ENCODE measurements at regions not wholly inside any gene's neighbourhood (a gene's known extent, or its start where the extent isn't known, plus 50 kb on each side); places are given as distances from the start of the nearest gene placed in this dataset.

GRCh38 chr11:130526846-130527245, 78.4 kb downstream of the ADAMTS15 start:
- Histone ChIP-seq H3K27ac (ENCODE audit: low read length) (peak overlapping the region; percentile 59), H3K4me1 (ENCODE audit: control insufficient read depth, insufficient read depth, low read length) (peaks cover 32% of the 10 kb centered on the region), H3K27me3 (ENCODE audit: control insufficient read depth, insufficient read depth, low read length) (no peaks in the 10 kb centered on the region), H3K9me3 (ENCODE audit: control insufficient read depth, low read depth, low read length) (no peaks in the 10 kb centered on the region), H3K4me3 (ENCODE audit: low read length) (no peak overlapping the region), H3K36me3 (ENCODE audit: control insufficient read depth, insufficient read depth, low read length) (no peaks in the 10 kb centered on the region)
- DNase-seq, result no peak
- 100% methylated on average over 1 of the region's 3 CpGs for WGBS (ENCODE audit: insufficient coverage, low lambda C conversion rate)

- peak overlapping the region; percentile 59 for H3K27ac ChIP-seq (ENCODE audit: low read length)
- no peak overlapping the region for H3K4me3 ChIP-seq (ENCODE audit: low read length)
- DNase-seq, result peak; percentile 35 to 63
- H3K4me1 ChIP-seq (ENCODE audit: control insufficient read depth, insufficient read depth, low read length), result peaks cover 24% of the 10 kb centered on the region
- no peaks in the 10 kb centered on the region for H3K27me3 ChIP-seq (ENCODE audit: control insufficient read depth, insufficient read depth, low read length)
- no peaks in the 10 kb centered on the region for H3K36me3 ChIP-seq (ENCODE audit: control insufficient read depth, insufficient read depth, low read length)
- no peaks in the 10 kb centered on the region for H3K9me3 ChIP-seq (ENCODE audit: control insufficient read depth, low read depth, low read length)
- WGBS (ENCODE audit: insufficient coverage, low lambda C conversion rate), result no CpG with 5 or more reads among the region's 5 CpGs
Observed at GRCh38 chr11:130527636-130528297, 79.3 kb downstream of the ADAMTS15 start.

DNA sequence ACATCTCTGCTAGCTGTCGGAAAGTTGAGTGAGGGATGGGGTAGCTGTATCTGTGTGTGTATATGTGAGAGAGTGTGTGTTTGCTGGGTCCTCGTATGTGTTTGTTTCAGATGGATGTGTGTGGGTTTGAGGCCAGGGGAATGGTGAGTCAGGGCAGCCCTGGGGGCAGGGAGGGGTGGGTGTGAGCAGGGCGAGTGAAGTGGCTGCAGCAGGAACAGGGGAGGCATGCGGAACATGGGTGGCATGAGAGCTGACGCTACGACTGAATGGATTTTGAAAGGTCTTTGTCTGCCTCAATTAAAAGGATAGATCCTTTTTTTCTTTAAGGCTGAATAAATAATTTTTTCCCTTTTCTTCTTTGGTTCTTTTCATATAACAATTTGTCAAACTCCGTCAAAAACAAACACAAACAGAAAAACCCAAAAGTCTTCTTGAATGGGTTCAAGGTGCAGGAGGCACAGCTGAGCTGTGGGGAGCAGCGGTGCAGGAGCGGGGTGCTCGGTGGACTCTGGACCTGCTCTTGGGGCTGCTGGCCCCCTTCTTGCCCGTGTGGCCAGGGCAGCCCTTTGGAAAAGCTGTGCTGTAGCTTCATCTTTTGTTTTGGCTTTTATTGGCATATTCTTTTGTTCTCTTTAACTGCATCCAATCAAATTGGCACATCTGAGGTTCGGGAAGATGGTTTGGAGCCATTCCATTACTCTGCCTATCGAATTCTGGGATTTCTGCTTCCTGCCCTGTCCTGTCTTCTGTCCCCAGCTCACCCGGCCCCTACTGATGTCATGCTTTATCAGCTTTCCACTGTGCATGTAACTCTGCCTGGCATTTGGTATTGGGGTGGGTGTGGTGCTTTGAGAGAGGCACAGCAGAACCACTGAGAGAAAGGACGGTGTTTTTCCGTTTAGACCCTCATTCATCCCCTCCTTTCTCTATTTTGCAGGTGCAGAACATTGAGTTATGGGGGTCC, 80.1 kb downstream of the ADAMTS15 start:
- H3K27ac ChIP-seq (ENCODE audit: low read length), result peak overlapping the region; percentile 59
- H3K27me3 ChIP-seq (ENCODE audit: control insufficient read depth, insufficient read depth, low read length), result no peaks in the 10 kb centered on the region
- H3K9me3 ChIP-seq (ENCODE audit: control insufficient read depth, low read depth, low read length), result no peaks in the 10 kb centered on the region
- 60% methylated on average over 2 of the region's 16 CpGs for whole genome bisulfite sequencing (ENCODE audit: insufficient coverage, low lambda C conversion rate)
- H3K36me3 ChIP-seq (ENCODE audit: control insufficient read depth, insufficient read depth, low read length), result no peaks in the 10 kb centered on the region
- H3K4me3 ChIP-seq (ENCODE audit: low read length), result no peak overlapping the region
- peaks cover 19% of the 10 kb centered on the region for H3K4me1 ChIP-seq (ENCODE audit: control insufficient read depth, insufficient read depth, low read length)
- peak; percentile 40 to 74 for DNase-seq

- Histone ChIP-seq H3K4me1 (ENCODE audit: control insufficient read depth, insufficient read depth, low read length) (peaks cover 19% of the 10 kb centered on the region), H3K27ac (ENCODE audit: low read length) (peak overlapping the region; percentile 59), H3K4me3 (ENCODE audit: low read length) (no peak overlapping the region), H3K27me3 (ENCODE audit: control insufficient read depth, insufficient read depth, low read length) (no peaks in the 10 kb centered on the region), H3K9me3 (ENCODE audit: control insufficient read depth, low read depth, low read length) (no peaks in the 10 kb centered on the region), H3K36me3 (ENCODE audit: control insufficient read depth, insufficient read depth, low read length) (no peaks in the 10 kb centered on the region)
- no peak for DNase-seq
- 100% methylated on average over 2 of the region's 5 CpGs for WGBS (ENCODE audit: insufficient coverage, low lambda C conversion rate)
Observed at GRCh38 chr11:130529366-130529765, 80.9 kb downstream of the ADAMTS15 start.

- no peaks in the 10 kb centered on the region for H3K36me3 ChIP-seq (ENCODE audit: control insufficient read depth, insufficient read depth, low read length)
- H3K9me3 ChIP-seq (ENCODE audit: control insufficient read depth, low read depth, low read length), result no peaks in the 10 kb centered on the region
- H3K27ac ChIP-seq (ENCODE audit: low read length), result no peak overlapping the region
- peaks cover 19% of the 10 kb centered on the region for H3K4me1 ChIP-seq (ENCODE audit: control insufficient read depth, insufficient read depth, low read length)
- DNase-seq, result no peak
- no peaks in the 10 kb centered on the region for H3K27me3 ChIP-seq (ENCODE audit: control insufficient read depth, insufficient read depth, low read length)
- WGBS (ENCODE audit: insufficient coverage, low lambda C conversion rate), result no CpG with 5 or more reads among the region's 2 CpGs
- no peak overlapping the region for H3K4me3 ChIP-seq (ENCODE audit: low read length)
Observed at GRCh38 chr11:130531061-130531460, 82.6 kb downstream of the ADAMTS15 start.

- Histone ChIP-seq H3K9me3 (ENCODE audit: control insufficient read depth, low read depth, low read length) (no peaks in the 10 kb centered on the region), H3K4me3 (ENCODE audit: low read length) (no peak overlapping the region), H3K27me3 (ENCODE audit: control insufficient read depth, insufficient read depth, low read length) (no peaks in the 10 kb centered on the region), H3K4me1 (ENCODE audit: control insufficient read depth, insufficient read depth, low read length) (peaks cover 9% of the 10 kb centered on the region), H3K27ac (ENCODE audit: low read length) (no peak overlapping the region), H3K36me3 (ENCODE audit: control insufficient read depth, insufficient read depth, low read length) (no peaks in the 10 kb centered on the region)
- WGBS (ENCODE audit: insufficient coverage, low lambda C conversion rate), result 85% methylated on average over 3 of the region's 12 CpGs
- DNase-seq, result peak in 1 of 2 donors; percentile 19
Observed at GRCh38 chr11:130533113-130533798, 84.8 kb downstream of the ADAMTS15 start.

DNA sequence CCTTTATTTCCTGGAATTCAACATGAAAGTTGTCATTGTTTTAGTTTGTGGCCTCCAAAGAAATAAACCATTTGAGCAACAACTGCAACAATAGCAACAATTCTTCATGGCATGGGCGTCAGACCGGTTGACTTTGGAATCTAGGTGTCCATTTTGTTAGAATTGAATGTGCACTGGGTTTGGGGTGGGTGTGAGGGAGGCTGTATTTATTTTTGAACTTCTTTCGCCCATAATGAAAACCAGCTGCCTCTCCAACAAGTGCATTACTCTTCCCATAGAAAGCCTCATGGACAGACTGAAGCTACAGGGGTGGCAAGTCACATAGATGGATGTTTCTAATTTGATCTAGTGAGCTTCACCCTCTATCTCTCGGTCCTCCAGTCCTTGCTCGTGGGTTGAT, 85.4 kb downstream of the ADAMTS15 start:
- peaks cover 5% of the 10 kb centered on the region for H3K4me1 ChIP-seq (ENCODE audit: control insufficient read depth, insufficient read depth, low read length)

DNA sequence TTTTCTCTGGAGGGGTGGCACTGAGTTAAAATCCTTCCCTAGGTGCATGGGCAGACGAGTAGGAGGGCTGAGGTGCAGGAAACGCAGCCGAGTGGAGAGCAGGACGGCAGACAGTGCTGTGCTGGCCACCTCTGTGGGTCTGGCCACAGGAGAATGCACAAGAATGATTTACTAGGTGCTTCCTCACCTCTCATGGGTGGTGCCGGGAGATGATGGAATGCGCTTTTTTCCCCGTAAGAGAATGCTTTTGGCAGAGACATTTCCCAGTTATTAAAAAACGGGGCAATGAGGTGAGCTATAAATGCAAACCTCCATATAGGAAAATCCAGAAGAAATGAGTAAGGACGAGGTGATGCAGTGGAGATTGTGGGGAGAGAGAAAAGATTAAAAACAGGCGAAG, 86.1 kb downstream of the ADAMTS15 start:
- H3K4me3 ChIP-seq (ENCODE audit: low read length), result no peak overlapping the region
- H3K36me3 ChIP-seq (ENCODE audit: control insufficient read depth, insufficient read depth, low read length), result no peaks in the 10 kb centered on the region
- no peaks in the 10 kb centered on the region for H3K27me3 ChIP-seq (ENCODE audit: control insufficient read depth, insufficient read depth, low read length)
- H3K4me1 ChIP-seq (ENCODE audit: control insufficient read depth, insufficient read depth, low read length), result no peaks in the 10 kb centered on the region
- WGBS (ENCODE audit: insufficient coverage, low lambda C conversion rate), result 82% methylated on average over 6 of the region's 10 CpGs
- no peak overlapping the region for H3K27ac ChIP-seq (ENCODE audit: low read length)
- DNase-seq, result no peak
- no peaks in the 10 kb centered on the region for H3K9me3 ChIP-seq (ENCODE audit: control insufficient read depth, low read depth, low read length)

More for the DNA sequence above, 85.4 kb downstream of the ADAMTS15 start:
- Histone ChIP-seq H3K27ac (ENCODE audit: low read length) (no peak overlapping the region), H3K27me3 (ENCODE audit: control insufficient read depth, insufficient read depth, low read length) (no peaks in the 10 kb centered on the region), H3K9me3 (ENCODE audit: control insufficient read depth, low read depth, low read length) (no peaks in the 10 kb centered on the region), H3K36me3 (ENCODE audit: control insufficient read depth, insufficient read depth, low read length) (no peaks in the 10 kb centered on the region), H3K4me3 (ENCODE audit: low read length) (no peak overlapping the region)
- no CpG with 5 or more reads among the region's 5 CpGs for WGBS (ENCODE audit: insufficient coverage, low lambda C conversion rate)
- no peak for DNase-seq

DNA sequence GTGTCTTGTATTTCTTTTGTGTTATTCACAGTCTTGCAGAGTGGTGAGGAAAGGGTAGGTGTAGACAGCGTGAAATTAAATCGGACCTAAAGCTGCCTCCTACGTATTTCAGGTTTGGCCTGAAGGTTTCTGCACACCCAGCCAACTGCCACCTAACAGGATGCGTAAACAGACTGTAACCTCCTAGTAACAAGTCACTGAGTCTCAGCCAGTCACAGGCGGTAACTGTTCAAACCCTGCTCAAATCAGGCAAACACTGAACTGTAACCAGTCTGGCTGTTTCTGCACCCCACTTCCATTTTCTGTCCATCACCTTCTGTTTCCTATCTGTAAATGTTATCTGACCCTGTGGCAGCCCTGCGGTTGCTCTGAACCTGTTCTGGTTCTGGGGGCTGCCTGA, 87.1 kb downstream of the ADAMTS15 start:
- Histone ChIP-seq H3K9me3 (ENCODE audit: control insufficient read depth, low read depth, low read length) (no peaks in the 10 kb centered on the region), H3K27ac (ENCODE audit: low read length) (no peak overlapping the region), H3K4me3 (ENCODE audit: low read length) (no peak overlapping the region), H3K4me1 (ENCODE audit: control insufficient read depth, insufficient read depth, low read length) (no peaks in the 10 kb centered on the region), H3K27me3 (ENCODE audit: control insufficient read depth, insufficient read depth, low read length) (no peaks in the 10 kb centered on the region), H3K36me3 (ENCODE audit: control insufficient read depth, insufficient read depth, low read length) (no peaks in the 10 kb centered on the region)
- 87% methylated on average over 3 of the region's 6 CpGs for WGBS (ENCODE audit: insufficient coverage, low lambda C conversion rate)
- DNase-seq, result no peak
